Esophagus squamous epithelium (tissue), 4 donors: ENCODE measurements at regions not wholly inside any gene's neighbourhood (a gene's known extent, or its start where the extent isn't known, plus 50 kb on each side); places are given as distances from the start of the nearest gene placed in this dataset.

Experiments used
- POLR2A ChIP-seq, 4 donors: fragments of 450-650 bp; IDR thresholded peaks; one replicate each; pipeline ENCODE4 v1.6.1; 2017; ENCODE audit warnings: antibody characterized with exemption in 4 of 4, mild to moderate bottlenecking in 4 of 4, moderate library complexity in 3 of 4
- TF ChIP-seq, protein P1 (sequence below), 6 experiments: fragments of 450-650 bp in 4 of 6; fragments of 200-600 bp in 2 of 6; sonication (generic) in 2 of 6; IDR thresholded peaks; one replicate each; pipeline ENCODE4 v1.5.1; 2016 to 2019; ENCODE audit warnings: antibody characterized with exemption in 6 of 6, mild to moderate bottlenecking in 4 of 6, moderate library complexity in 4 of 6

DNA sequence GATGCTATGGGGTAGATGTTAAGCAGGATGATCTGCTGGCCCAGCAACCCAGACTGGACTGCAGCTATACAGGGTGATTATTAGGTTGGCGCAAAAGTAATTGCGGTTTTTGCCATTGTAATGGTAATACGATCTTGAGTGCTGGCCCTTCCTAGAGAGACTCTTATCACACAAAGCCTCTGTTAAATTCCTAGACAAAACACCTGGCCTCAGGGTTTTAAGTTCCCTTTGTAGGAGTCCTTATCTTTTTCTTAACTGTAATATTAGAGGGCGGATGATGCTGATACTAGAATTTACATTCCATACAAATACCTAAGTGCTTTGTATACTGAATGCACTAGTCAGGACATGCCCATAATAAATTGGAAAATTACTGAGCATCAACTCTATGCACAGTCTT, 222.2 kb downstream of the NDUFS4 start:
- TF ChIP-seq, protein P1, sequence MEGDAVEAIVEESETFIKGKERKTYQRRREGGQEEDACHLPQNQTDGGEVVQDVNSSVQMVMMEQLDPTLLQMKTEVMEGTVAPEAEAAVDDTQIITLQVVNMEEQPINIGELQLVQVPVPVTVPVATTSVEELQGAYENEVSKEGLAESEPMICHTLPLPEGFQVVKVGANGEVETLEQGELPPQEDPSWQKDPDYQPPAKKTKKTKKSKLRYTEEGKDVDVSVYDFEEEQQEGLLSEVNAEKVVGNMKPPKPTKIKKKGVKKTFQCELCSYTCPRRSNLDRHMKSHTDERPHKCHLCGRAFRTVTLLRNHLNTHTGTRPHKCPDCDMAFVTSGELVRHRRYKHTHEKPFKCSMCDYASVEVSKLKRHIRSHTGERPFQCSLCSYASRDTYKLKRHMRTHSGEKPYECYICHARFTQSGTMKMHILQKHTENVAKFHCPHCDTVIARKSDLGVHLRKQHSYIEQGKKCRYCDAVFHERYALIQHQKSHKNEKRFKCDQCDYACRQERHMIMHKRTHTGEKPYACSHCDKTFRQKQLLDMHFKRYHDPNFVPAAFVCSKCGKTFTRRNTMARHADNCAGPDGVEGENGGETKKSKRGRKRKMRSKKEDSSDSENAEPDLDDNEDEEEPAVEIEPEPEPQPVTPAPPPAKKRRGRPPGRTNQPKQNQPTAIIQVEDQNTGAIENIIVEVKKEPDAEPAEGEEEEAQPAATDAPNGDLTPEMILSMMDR (IDR thresholded peaks at IDR 0.05), result no peak
- no peak for TF ChIP-seq POLR2A (IDR thresholded peaks at IDR 0.05)
